Renal cortical epithelial cell (primary cell): ENCODE measurements at regions not wholly inside any gene's neighbourhood (a gene's known extent, or its start where the extent isn't known, plus 50 kb on each side); places are given as distances from the start of the nearest gene placed in this dataset.
A peak's percentile ranks its signal among the peaks of the same experiment; 100 is the strongest.

Experiments used
- DNase-seq: peaks from one replicate; pipeline ENCODE4 v3.0.0-alpha.2; 2011; ENCODE audit warnings: low read depth

- DNase-seq: no peak
Observed at GRCh38 chr9:129240581-129241211, 62.6 kb upstream of the IER5L start.

GRCh38 chr9:129239946-129240490, 62.0 kb upstream of the IER5L start:
- no peak for DNase-seq

- no peak for DNase-seq
Observed at GRCh38 chr9:129237803-129238202, 59.7 kb upstream of the IER5L start.

- peak; percentile 46 for DNase-seq
Observed at GRCh38 chr9:129237164-129237611, 59.1 kb upstream of the IER5L start.

GRCh38 chr9:129236441-129237145, 58.5 kb upstream of the IER5L start:
- no peak for DNase-seq

GRCh38 chr9:129235931-129236331, 57.9 kb upstream of the IER5L start:
- no peak for DNase-seq

- no peak for DNase-seq
Observed at GRCh38 chr9:129235041-129235930, 57.2 kb upstream of the IER5L start.

GRCh38 chr9:129234491-129234890, 56.4 kb upstream of the IER5L start:
- DNase-seq: no peak

- no peak for DNase-seq
Observed at GRCh38 chr9:129232839-129233591, 55.0 kb upstream of the IER5L start.

- no peak for DNase-seq
Observed at GRCh38 chr9:129231759-129232158, 53.7 kb upstream of the IER5L start.

GRCh38 chr9:129231022-129231739, 53.1 kb upstream of the IER5L start:
- no peak for DNase-seq

GRCh38 chr9:129230302-129230701, 52.2 kb upstream of the IER5L start:
- DNase-seq: no peak
